Rectal smooth muscle tissue (tissue), 1 donor: ENCODE measurements at regions not wholly inside any gene's neighbourhood (a gene's known extent, or its start where the extent isn't known, plus 50 kb on each side); places are given as distances from the start of the nearest gene placed in this dataset.

Source experiments
- H3K27ac ChIP-seq: one replicate; pipeline ENCODE4 v1.7.0; 2013; ENCODE audit warnings: low read depth, low read length, inconsistent platforms
- H3K27me3 ChIP-seq: one replicate; pipeline ENCODE4 v1.7.0; 2013; ENCODE audit warnings: low read length; ENCODE audit not compliant: control insufficient read depth, insufficient read depth
- H3K36me3 ChIP-seq: one replicate; pipeline ENCODE4 v1.7.0; 2013; ENCODE audit warnings: low read length; ENCODE audit not compliant: control insufficient read depth, insufficient read depth
- H3K4me1 ChIP-seq: one replicate; pipeline ENCODE4 v1.7.0; 2013; ENCODE audit warnings: low read length; ENCODE audit not compliant: control insufficient read depth, insufficient read depth
- H3K4me3 ChIP-seq: one replicate; pipeline ENCODE4 v1.7.0; 2013; ENCODE audit warnings: low read length
- H3K9ac ChIP-seq: one replicate; pipeline ENCODE4 v1.7.0; 2013; ENCODE audit warnings: low read length

DNA sequence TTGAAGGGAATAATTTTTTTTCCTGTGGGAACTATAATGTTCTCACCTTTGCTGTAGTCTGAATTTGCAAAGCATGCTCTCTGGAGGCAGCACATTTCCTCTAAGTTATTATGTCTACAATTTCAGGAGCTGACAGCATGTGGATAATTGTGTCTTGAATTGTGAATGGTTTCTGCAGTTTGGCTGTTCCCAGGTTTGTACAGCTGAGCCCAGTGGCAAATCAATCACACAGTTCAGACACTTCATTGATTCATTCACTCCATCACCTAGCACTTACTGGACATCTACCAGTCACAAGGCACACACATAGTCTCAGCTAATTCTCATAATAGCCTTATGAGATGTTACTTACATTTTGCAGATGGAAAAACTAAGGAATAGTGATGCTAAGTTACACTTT, 219.0 kb upstream of the ROPN1 start:
- Histone ChIP-seq H3K4me1 (no peaks in the 10 kb centered on the region), H3K27ac (no peak overlapping the region)

GRCh38 chr3:124213641-124214040, 221.7 kb upstream of the ROPN1 start:
- Histone ChIP-seq H3K9ac (no peak overlapping the region), H3K4me3 (no peak overlapping the region), H3K4me1 (no peaks in the 10 kb centered on the region), H3K27ac (no peak overlapping the region), H3K27me3 (no peaks in the 10 kb centered on the region), H3K36me3 (no peaks in the 10 kb centered on the region)

More for the DNA sequence above, 219.0 kb upstream of the ROPN1 start:
- Histone ChIP-seq H3K4me3 (no peak overlapping the region), H3K36me3 (no peaks in the 10 kb centered on the region), H3K9ac (no peak overlapping the region), H3K27me3 (no peaks in the 10 kb centered on the region)

GRCh38 chr3:124217542-124217941, 225.6 kb upstream of the ROPN1 start:
- H3K4me1 ChIP-seq: no peaks in the 10 kb centered on the region
- H3K27ac ChIP-seq: no peak overlapping the region

DNA sequence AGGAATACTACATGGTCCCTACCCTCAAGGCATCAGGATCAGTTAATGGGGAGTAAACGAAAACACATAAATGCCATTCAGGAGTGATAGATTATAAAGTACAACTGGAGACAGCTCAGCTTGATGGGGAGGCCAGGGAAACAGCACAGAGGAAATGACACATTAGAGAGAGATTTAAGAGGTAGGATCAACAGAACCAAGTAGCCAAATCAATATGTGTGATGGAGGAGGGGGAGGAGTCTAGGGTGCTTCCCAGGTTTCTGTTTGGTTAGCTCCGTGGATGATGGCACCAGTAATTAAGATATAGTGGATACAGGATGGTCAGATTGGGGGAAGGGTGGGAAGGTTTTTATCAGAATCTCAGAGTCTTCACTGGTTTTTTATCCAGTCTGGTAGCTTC, 229.5 kb upstream of the ROPN1 start:
- Histone ChIP-seq H3K27me3 (no peaks in the 10 kb centered on the region), H3K27ac (no peak overlapping the region), H3K36me3 (no peaks in the 10 kb centered on the region), H3K9ac (no peak overlapping the region), H3K4me3 (no peak overlapping the region), H3K4me1 (no peaks in the 10 kb centered on the region)

More at GRCh38 chr3:124217542-124217941, 225.6 kb upstream of the ROPN1 start:
- Histone ChIP-seq H3K27me3 (no peaks in the 10 kb centered on the region), H3K4me3 (no peak overlapping the region), H3K36me3 (no peaks in the 10 kb centered on the region), H3K9ac (no peak overlapping the region)

GRCh38 chr3:124223853-124224252, 231.9 kb upstream of the ROPN1 start:
- H3K9ac ChIP-seq: no peak overlapping the region
- H3K27ac ChIP-seq: no peak overlapping the region
- H3K4me3 ChIP-seq: no peak overlapping the region
- H3K36me3 ChIP-seq: no peaks in the 10 kb centered on the region
- no peaks in the 10 kb centered on the region for H3K4me1 ChIP-seq
- no peaks in the 10 kb centered on the region for H3K27me3 ChIP-seq

- Histone ChIP-seq H3K9ac (no peak overlapping the region), H3K27ac (no peak overlapping the region), H3K27me3 (no peaks in the 10 kb centered on the region), H3K4me3 (no peak overlapping the region), H3K36me3 (no peaks in the 10 kb centered on the region), H3K4me1 (no peaks in the 10 kb centered on the region)
Measured at GRCh38 chr3:124227150-124227630, 235.3 kb upstream of the ROPN1 start.

DNA sequence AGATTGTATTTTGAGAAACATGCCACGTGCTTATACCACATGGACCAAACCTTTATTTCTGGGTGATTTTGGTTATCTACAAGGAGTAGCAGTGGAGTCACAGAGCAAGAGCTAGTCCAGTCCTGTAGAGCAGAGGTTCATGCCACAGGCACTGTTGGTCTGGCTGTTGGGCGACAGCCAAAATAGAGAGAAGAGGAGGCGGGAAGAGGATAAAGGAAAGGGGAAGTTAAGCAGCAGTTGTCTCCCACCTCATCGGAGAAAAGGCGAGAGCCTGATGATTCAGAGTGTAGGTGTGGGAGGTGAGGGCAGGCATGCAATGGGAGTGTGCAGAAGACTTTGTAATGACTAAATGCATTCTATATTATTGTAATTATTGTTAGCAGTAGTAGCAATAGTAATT, 237.5 kb upstream of the ROPN1 start:
- Histone ChIP-seq H3K27me3 (no peaks in the 10 kb centered on the region), H3K27ac (no peak overlapping the region), H3K36me3 (no peaks in the 10 kb centered on the region), H3K9ac (no peak overlapping the region), H3K4me3 (no peak overlapping the region), H3K4me1 (no peaks in the 10 kb centered on the region)

GRCh38 chr3:124229836-124230235, 237.9 kb upstream of the ROPN1 start:
- H3K27ac ChIP-seq: no peak overlapping the region
- H3K36me3 ChIP-seq: no peaks in the 10 kb centered on the region
- no peaks in the 10 kb centered on the region for H3K27me3 ChIP-seq
- no peaks in the 10 kb centered on the region for H3K4me1 ChIP-seq
- H3K9ac ChIP-seq: no peak overlapping the region
- no peak overlapping the region for H3K4me3 ChIP-seq

DNA sequence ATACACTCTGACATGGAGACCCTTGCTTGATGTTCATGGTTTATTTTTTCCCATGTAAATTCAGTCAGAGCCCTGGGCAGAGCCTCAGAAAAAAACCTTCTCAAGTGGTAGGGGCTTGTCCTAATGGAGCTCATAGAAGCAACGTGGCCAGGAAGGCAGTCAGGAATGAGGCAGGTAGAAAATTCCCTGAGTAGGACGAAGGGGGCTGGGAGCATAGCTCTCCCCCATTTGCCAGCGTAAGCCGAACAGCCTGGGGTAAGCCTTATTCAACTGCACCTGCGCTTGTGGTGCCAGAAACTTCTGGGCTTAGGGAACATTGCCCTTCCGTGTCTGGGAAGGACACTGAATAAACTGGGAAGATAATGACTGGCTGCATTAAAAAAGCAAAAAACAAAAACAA, 238.5 kb upstream of the ROPN1 start:
- Histone ChIP-seq H3K36me3 (no peaks in the 10 kb centered on the region), H3K9ac (no peak overlapping the region), H3K27ac (no peak overlapping the region), H3K4me3 (no peak overlapping the region), H3K4me1 (no peaks in the 10 kb centered on the region), H3K27me3 (no peaks in the 10 kb centered on the region)

GRCh38 chr3:124230998-124231397, 239.1 kb upstream of the ROPN1 start:
- Histone ChIP-seq H3K9ac (no peak overlapping the region), H3K27ac (no peak overlapping the region), H3K4me3 (no peak overlapping the region), H3K36me3 (no peaks in the 10 kb centered on the region), H3K27me3 (no peaks in the 10 kb centered on the region), H3K4me1 (no peaks in the 10 kb centered on the region)

GRCh38 chr3:124234852-124235252, 242.9 kb upstream of the ROPN1 start:
- no peaks in the 10 kb centered on the region for H3K36me3 ChIP-seq
- no peak overlapping the region for H3K9ac ChIP-seq
- H3K27ac ChIP-seq: no peak overlapping the region
- H3K4me1 ChIP-seq: no peaks in the 10 kb centered on the region
- H3K4me3 ChIP-seq: no peak overlapping the region
- H3K27me3 ChIP-seq: no peaks in the 10 kb centered on the region

DNA sequence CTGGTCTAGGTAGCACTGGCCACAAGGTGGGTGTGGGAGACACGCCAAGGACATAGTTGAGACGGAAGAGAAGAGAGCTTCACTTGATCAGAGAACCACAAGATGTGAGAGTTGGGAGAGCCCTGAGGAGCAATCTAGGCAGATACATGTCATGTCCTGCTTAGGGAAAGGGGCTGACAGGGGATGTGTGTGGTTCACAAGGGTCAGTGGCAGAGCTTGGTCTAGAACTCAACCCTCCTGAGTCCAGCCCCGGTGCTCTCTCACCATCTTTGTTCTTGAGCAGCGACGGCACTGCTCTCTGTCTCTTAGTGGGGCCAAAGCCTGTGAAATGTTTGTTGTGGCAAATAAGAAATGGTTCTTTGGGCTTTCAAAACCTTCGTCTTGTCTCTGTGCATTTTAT, 243.5 kb upstream of the ROPN1 start:
- H3K36me3 ChIP-seq: no peaks in the 10 kb centered on the region
- H3K4me3 ChIP-seq: no peak overlapping the region
- H3K4me1 ChIP-seq: no peaks in the 10 kb centered on the region
- no peaks in the 10 kb centered on the region for H3K27me3 ChIP-seq
- H3K9ac ChIP-seq: no peak overlapping the region
- no peak overlapping the region for H3K27ac ChIP-seq

DNA sequence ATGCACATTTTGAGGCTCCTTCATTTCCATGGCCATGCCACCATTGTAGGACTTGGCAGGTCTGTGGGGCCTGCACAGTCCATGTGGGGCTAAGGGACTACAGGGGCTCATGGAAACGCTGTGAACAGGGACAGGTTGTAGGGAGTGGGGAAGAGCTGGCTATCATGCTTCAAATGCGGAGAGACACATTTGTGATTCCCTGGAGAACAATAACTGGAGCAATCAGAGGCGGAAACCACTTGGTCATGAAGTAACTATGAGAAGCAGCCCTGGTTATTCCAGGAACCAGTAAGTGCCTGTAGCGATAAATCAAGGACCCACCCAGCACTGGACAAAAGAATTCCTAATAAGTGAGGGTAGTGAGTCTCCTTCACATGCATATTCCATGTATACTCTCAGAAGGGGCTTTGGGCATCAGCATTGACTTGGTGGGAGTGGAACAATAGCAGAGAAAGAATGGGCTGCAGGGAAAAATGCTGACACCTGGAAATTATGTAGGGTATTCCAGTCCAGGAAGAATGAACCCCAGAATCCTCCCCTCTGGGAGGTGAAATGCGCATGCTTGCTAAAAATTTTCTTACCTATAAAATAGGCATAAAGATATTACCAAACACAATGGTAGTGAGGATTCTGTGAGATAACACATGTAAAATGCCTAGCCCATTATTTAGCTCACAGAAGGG, 251.4 kb upstream of the ROPN1 start:
- Histone ChIP-seq H3K36me3 (no peaks in the 10 kb centered on the region), H3K27me3 (no peaks in the 10 kb centered on the region), H3K4me3 (no peak overlapping the region), H3K27ac (no peak overlapping the region), H3K9ac (no peak overlapping the region), H3K4me1 (no peaks in the 10 kb centered on the region)
